Skeletal muscle satellite cell (primary cell): ENCODE measurements at regions not wholly inside any gene's neighbourhood (a gene's known extent, or its start where the extent isn't known, plus 50 kb on each side); places are given as distances from the start of the nearest gene placed in this dataset.

Experiments
- H3K27me3 ChIP-seq: 2 replicates; pipeline ENCODE4 v1.7.0; 2013; ENCODE audit warnings: low read length; ENCODE audit not compliant: control insufficient read depth, insufficient read depth
- H3K36me3 ChIP-seq: 2 replicates; pipeline ENCODE4 v1.7.0; 2013; ENCODE audit warnings: mild to moderate bottlenecking, control low read depth, low read length; ENCODE audit not compliant: insufficient read depth
- H3K4me1 ChIP-seq: 2 replicates; pipeline ENCODE4 v1.7.0; 2013; ENCODE audit warnings: low read length; ENCODE audit not compliant: control insufficient read depth, insufficient read depth
- H3K4me2 ChIP-seq: 2 replicates; pipeline ENCODE4 v1.7.0; 2013; ENCODE audit warnings: mild to moderate bottlenecking, low read length
- H3K4me3 ChIP-seq: 2 replicates; pipeline ENCODE4 v1.7.0; 2013; ENCODE audit warnings: low read length
- H3K9ac ChIP-seq: 2 replicates; pipeline ENCODE4 v1.7.0; 2013; ENCODE audit warnings: mild to moderate bottlenecking, low read depth, low read length, moderate library complexity
- H3K9me3 ChIP-seq: replicated peaks from 2 replicates; pipeline ENCODE4 v1.7.0; 2013; ENCODE audit warnings: mild to moderate bottlenecking, control low read depth, low read length

GRCh38 chr4:3702561-3703221 lies 63.5 kb upstream of the ADRA2C start:
- Histone ChIP-seq H3K36me3 (no peaks in the 10 kb centered on the region), H3K4me3 (no peak overlapping the region), H3K4me1 (peaks cover 10% of the 10 kb centered on the region), H3K27me3 (peaks cover 12% of the 10 kb centered on the region), H3K4me2 (no peak overlapping the region), H3K9ac (no peak overlapping the region), H3K9me3 (no peaks in the 10 kb centered on the region)

- Histone ChIP-seq H3K27me3 (peaks cover 12% of the 10 kb centered on the region), H3K36me3 (no peaks in the 10 kb centered on the region), H3K9me3 (no peaks in the 10 kb centered on the region), H3K4me1 (peaks cover 3% of the 10 kb centered on the region), H3K4me3 (no peak overlapping the region), H3K4me2 (no peak overlapping the region), H3K9ac (no peak overlapping the region)
Measured at GRCh38 chr4:3701736-3702560, 64.2 kb upstream of the ADRA2C start.

- Histone ChIP-seq H3K36me3 (no peaks in the 10 kb centered on the region), H3K4me2 (no peak overlapping the region), H3K4me3 (no peak overlapping the region), H3K9ac (no peak overlapping the region), H3K4me1 (no peaks in the 10 kb centered on the region), H3K9me3 (no peaks in the 10 kb centered on the region), H3K27me3 (peaks cover 12% of the 10 kb centered on the region)
Measured at GRCh38 chr4:3701271-3701734, 64.9 kb upstream of the ADRA2C start.

- Histone ChIP-seq H3K9me3 (no peaks in the 10 kb centered on the region), H3K4me2 (no peak overlapping the region), H3K27me3 (peaks cover 10% of the 10 kb centered on the region), H3K4me3 (no peak overlapping the region), H3K9ac (no peak overlapping the region), H3K4me1 (no peaks in the 10 kb centered on the region), H3K36me3 (no peaks in the 10 kb centered on the region)
Measured at GRCh38 chr4:3700736-3701135, 65.4 kb upstream of the ADRA2C start.

DNA sequence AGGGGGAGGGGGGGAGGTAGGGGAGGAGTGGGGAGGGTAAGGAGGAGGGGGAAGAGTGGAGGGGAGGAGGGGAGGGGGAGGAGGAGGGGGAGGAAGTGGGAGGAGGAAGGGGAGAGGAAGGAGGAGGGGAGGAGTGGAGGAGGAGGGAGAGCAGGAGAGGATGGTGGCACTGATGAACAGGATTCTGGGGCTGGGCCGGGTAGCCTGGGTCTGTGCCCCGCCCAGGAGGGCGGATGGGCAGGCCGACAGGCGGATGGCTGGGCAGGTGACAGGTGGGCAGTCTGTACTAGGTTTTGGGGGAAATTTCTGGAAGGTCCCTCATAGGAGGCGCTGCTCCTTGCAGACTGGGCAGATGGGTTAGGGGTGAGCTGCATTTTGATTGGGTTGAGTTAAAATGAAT lies 66.0 kb upstream of the ADRA2C start:
- H3K4me2 ChIP-seq, result no peak overlapping the region
- no peaks in the 10 kb centered on the region for H3K36me3 ChIP-seq
- no peaks in the 10 kb centered on the region for H3K4me1 ChIP-seq
- H3K4me3 ChIP-seq, result no peak overlapping the region
- H3K9ac ChIP-seq, result no peak overlapping the region
- H3K9me3 ChIP-seq, result no peaks in the 10 kb centered on the region
- H3K27me3 ChIP-seq, result peaks cover 9% of the 10 kb centered on the region

DNA sequence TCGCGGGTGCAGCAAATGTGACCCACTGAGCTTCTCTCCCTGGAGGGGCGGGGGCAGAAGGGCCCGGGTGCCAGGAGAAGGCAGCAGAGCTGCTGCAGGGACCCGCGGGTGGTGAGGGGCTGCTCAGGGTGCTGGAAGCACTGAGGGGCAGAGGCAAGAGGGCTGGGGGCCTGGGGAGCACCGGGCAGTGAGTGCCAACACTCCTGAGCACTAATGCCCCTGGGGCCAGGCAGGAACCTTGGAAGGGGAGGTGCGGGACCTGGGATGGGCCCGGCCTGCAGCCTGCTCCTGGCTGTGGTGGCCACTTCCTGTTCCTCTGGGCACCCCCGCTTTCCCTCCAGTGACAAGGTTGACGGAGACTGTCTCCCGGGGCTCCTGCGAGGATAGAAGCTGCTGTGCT lies 66.5 kb upstream of the ADRA2C start:
- Histone ChIP-seq H3K9me3 (no peaks in the 10 kb centered on the region), H3K4me1 (no peaks in the 10 kb centered on the region), H3K4me3 (no peak overlapping the region), H3K9ac (no peak overlapping the region), H3K27me3 (peaks cover 9% of the 10 kb centered on the region), H3K36me3 (no peaks in the 10 kb centered on the region), H3K4me2 (no peak overlapping the region)

- H3K9ac ChIP-seq, result no peak overlapping the region
- H3K36me3 ChIP-seq, result no peaks in the 10 kb centered on the region
- no peak overlapping the region for H3K4me2 ChIP-seq
- peaks cover 9% of the 10 kb centered on the region for H3K27me3 ChIP-seq
- H3K4me1 ChIP-seq, result no peaks in the 10 kb centered on the region
- no peak overlapping the region for H3K4me3 ChIP-seq
- no peaks in the 10 kb centered on the region for H3K9me3 ChIP-seq
Measured at GRCh38 chr4:3699261-3699660, 66.9 kb upstream of the ADRA2C start.

- H3K4me1 ChIP-seq, result no peaks in the 10 kb centered on the region
- H3K9ac ChIP-seq, result no peak overlapping the region
- no peaks in the 10 kb centered on the region for H3K9me3 ChIP-seq
- no peak overlapping the region for H3K4me2 ChIP-seq
- H3K4me3 ChIP-seq, result no peak overlapping the region
- peaks cover 19% of the 10 kb centered on the region for H3K27me3 ChIP-seq
- H3K36me3 ChIP-seq, result no peaks in the 10 kb centered on the region
Measured at GRCh38 chr4:3697033-3697432, 69.2 kb upstream of the ADRA2C start.

DNA sequence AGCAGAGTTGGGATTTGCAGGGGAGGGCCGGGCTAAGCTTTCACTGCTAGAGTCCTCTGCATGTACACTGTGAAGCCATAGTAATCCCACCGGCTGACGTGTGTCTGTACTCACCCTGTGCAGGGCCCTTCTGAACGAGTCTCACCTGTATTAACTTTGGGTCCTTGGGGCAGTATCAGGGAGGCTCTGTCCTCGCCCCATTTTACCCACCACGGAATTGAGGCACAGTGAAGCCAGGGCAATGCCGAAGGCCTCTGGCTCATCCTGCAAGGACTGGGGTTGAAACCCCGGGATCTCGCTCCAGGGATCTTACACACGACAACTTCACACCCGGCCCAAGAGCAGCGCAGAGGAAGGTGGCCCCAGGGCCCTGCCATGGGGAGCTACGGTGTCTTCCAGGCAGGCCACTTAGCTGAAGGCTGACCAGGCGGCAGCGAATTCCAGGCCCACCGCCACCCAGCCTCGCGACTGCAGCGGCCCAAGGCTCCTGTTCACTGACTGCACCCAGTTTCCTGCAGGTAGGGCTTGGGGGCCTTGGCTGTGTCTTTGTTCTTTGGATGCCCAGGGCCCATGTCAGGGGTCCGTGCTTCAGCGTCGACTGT lies 75.5 kb upstream of the ADRA2C start:
- Histone ChIP-seq H3K36me3 (no peaks in the 10 kb centered on the region), H3K4me3 (no peak overlapping the region), H3K9me3 (no peaks in the 10 kb centered on the region), H3K4me2 (no peak overlapping the region), H3K4me1 (no peaks in the 10 kb centered on the region), H3K9ac (no peak overlapping the region), H3K27me3 (peaks cover 11% of the 10 kb centered on the region)

GRCh38 chr4:3689576-3690550 lies 76.3 kb upstream of the ADRA2C start:
- no peaks in the 10 kb centered on the region for H3K4me1 ChIP-seq
- no peaks in the 10 kb centered on the region for H3K9me3 ChIP-seq
- no peak overlapping the region for H3K4me3 ChIP-seq
- no peak overlapping the region for H3K9ac ChIP-seq
- H3K36me3 ChIP-seq, result no peaks in the 10 kb centered on the region
- no peak overlapping the region for H3K4me2 ChIP-seq
- peaks cover 13% of the 10 kb centered on the region for H3K27me3 ChIP-seq

DNA sequence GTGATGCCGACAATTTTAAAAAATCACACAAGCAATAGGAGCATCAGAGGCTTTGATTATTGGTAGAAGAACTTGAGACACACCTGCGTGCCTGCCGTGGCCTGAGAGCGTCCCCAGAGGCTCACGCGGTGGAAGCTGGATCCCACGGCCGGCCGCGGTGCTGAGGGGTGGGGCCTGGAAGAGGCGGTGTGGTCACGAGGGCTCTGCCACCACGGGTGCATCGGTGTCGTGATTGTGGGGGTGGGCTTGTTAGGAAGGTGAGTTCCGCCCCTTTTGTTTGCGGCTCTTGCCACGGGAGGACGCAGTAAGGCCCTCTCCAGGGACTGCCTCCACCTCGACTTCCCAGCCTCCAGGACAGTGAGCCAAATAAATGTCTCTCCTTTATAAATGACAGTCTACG lies 77.2 kb upstream of the ADRA2C start:
- H3K4me2 ChIP-seq, result no peak overlapping the region
- H3K4me1 ChIP-seq, result no peaks in the 10 kb centered on the region
- H3K9ac ChIP-seq, result no peak overlapping the region
- no peaks in the 10 kb centered on the region for H3K36me3 ChIP-seq
- H3K4me3 ChIP-seq, result no peak overlapping the region
- no peaks in the 10 kb centered on the region for H3K9me3 ChIP-seq
- H3K27me3 ChIP-seq, result peaks cover 13% of the 10 kb centered on the region
